Urothelium cell line (cell line): ENCODE measurements at regions not wholly inside any gene's neighbourhood (a gene's known extent, or its start where the extent isn't known, plus 50 kb on each side); places are given as distances from the start of the nearest gene placed in this dataset.

Experiments used
- DNase-seq: peaks from one replicate; pipeline ENCODE4 v3.0.0; 2011; ENCODE audit warnings: low spot score, mixed read lengths
- FAIRE-seq: peaks from 2 replicates; lab custom pipeline; 2011; peaks lifted over from hg19 to GRCh38; lab: Jason Lieb, UNC

DNA sequence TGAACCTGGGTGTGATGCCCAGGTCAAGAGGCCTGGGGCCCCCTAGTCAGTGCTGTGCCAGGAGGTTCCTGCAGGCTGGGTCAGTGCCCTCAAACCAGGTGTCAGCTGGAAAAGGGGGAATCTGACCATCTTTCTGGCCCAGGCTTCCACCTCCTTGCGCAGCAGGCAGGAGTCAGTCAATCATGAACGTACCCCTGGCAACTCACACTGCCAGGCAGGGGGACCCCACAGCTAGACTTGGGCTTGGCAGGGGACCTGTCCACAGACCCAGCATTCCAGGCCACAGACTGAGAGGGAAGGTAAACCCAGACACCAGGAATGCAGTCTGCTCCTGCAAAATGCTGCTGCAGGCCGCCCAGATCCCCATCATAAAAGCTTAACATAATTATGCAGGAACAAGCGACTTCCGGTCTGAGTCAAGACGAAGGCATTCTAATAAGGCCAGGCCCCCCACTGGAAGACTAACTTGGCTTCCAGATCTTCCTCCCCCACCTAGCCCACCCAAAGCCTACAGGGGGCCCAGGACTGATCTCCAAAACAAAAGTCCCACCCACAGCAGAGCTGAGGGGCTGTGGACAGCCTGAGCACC lies 156.3 kb downstream of the BCOR start:
- peak; percentile 34 for DNase-seq
- FAIRE-seq: no peak

DNA sequence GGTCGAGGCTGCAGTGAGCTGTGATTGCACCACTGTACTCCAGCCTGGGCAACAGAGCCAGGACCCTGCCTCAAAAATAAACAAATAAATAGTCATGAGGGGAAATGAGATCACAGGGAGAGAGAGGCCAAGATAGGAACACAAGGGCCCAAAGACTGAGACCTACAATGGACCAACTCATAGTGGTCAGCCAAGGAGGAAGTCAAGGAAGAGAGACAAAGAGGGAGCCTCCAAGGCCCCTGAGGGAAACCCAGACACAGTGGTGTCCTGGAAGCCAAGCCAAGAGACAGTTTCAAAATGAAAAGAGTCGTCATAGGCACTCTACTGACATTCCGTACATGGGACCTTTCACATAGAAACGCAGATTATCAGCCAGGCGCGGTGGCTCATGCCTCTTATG lies 153.3 kb downstream of the BCOR start:
- no peak for FAIRE-seq
- no peak for DNase-seq

GRCh38 chrX:39945709-39946108 lies 152.0 kb downstream of the BCOR start:
- FAIRE-seq (no peak), DNase-seq (no peak)

- FAIRE-seq (no peak), DNase-seq (peak; percentile 75)
These were observed 150.9 kb downstream of the BCOR start for GRCh38 chrX:39946822-39947221.

DNA sequence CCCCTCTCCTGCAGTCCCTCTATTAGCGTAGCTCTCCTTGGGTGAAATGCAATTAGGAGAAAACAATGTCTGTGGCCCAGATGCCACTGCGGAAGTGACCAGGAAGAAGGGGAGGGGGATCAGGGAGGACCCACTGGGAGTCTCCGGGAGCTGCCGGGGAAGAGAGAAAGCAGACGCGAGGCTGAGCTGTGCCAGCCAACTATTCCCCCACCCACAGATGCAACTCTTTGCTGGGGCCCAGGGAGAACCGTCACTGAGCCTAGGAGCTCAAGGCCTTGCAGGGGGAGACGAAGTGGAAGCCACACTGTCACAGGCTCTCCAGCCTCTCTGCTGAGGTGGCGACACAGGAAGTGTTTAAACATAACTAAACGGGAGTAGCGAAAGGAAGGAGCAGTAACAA lies 149.2 kb downstream of the BCOR start:
- DNase-seq: no peak
- FAIRE-seq: no peak

- DNase-seq (no peak), FAIRE-seq (no peak)
These were observed 147.6 kb downstream of the BCOR start for GRCh38 chrX:39950018-39950688.

- no peak for FAIRE-seq
- no peak for DNase-seq
These were observed 144.8 kb downstream of the BCOR start for GRCh38 chrX:39952989-39953388.

DNA sequence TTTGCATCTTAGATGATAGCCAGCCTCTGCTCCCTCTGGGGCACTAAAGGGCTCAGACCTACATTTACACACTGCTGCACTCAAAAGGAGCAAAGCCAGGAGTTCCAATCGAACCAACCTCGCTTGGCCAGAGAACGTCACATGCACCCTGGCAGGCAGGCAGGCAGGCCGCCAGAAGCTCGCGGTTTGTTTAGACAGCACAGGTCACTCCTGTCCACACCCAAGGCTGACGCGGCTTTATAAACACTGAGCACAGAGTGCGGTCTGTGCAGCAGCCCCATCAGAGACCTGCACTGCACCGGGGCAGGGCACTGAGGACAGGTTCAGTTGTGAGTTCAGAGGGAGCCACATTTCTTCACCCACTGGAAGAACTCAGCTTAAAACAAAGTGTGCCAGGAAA lies 143.9 kb downstream of the BCOR start:
- DNase-seq: peak; percentile 81
- peak; percentile 74 for FAIRE-seq

GRCh38 chrX:39954851-39955250 lies 142.9 kb downstream of the BCOR start:
- DNase-seq (no peak), FAIRE-seq (no peak)

- DNase-seq (no peak), FAIRE-seq (no peak)
These were observed 142.1 kb downstream of the BCOR start for GRCh38 chrX:39955625-39956024.

GRCh38 chrX:39956803-39957394 lies 140.9 kb downstream of the BCOR start:
- DNase-seq: no peak
- no peak for FAIRE-seq

GRCh38 chrX:39957816-39958566 lies 139.8 kb downstream of the BCOR start:
- no peak for DNase-seq
- no peak for FAIRE-seq

DNA sequence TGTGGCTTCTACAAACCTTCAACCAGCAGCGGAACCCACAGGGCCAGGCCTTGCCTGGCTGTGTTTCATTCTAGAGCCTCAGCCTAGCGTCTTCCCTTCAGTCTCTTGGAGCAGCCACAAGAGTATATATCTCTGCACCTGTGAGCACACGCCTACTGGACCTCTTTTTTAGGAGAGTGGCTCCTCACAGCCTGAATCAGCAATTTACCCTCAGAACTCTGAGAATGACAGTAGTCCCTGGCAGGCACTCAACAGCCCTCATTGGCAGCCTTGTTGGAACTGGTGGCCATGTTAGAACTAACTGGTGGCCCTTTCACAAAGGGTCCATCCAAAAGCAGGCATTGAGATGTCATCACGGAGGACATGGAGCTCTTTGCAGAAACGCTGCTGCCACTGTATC lies 138.9 kb downstream of the BCOR start:
- no peak for DNase-seq

DNA sequence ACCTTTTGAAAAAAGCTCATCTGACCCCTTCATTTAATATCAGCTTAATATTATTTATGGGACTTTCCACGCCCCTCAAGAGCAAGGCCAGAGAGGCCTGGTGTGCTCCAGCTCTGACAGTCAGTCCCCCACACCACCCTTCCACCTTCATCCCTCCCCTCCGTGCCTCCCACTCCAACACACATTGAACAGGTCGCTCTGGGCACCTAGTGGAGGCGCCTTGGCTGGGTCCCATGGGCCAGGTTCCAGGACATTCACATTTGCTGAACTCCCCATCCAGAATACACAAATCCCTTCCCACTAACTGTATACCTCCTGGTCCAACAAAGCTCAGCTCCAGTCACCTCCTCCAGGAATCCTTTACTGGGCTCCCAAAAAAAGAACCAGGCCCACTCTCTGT lies 137.5 kb downstream of the BCOR start:
- FAIRE-seq (no peak), DNase-seq (no peak)

More for the DNA sequence above, 138.9 kb downstream of the BCOR start:
- no peak for FAIRE-seq

DNA sequence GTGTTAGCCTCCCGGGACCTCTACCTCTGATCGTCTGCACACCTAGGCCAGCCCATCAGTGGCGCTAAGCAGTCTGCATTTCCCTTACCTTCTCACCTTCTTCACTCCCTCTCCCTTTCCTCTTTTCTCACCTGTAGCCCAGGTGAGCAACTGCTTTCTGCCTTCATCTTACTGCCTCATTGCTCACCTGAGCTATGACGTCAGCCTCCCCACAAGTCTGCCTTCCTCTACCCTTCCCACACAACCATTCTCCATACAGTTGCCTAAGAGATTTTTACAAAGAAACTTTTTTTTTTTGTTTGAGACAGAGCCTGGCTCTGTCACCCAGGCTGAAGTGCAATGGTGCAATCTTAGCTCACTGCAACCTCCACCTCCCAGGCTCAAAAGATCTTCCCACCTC lies 136.3 kb downstream of the BCOR start:
- no peak for FAIRE-seq
- DNase-seq: no peak

DNA sequence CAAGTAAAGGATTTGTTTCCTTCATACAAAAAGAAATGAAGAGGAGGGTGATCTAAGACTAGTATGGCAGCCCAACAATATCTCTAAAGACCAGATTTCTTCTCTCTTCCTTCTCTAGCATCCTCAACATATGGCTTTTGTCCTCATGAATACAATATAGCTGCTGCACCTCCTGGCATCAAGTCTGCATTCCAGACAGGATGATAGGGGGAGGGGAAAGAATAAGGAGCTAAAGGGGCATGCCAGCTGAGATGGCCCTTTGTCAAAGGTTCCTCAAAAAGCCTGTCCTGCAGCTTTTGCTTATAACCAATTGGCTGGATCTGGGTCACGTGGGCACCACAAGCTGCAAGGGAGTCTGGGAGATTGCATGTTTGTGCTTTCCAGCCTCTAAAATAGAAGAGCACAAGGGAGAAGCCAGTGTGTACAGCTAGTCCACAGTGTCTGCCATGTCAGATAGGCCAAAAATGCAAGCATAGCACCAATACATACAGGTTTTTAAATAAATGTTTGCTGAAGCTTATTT lies 132.6 kb downstream of the BCOR start:
- DNase-seq (no peak), FAIRE-seq (no peak)

DNA sequence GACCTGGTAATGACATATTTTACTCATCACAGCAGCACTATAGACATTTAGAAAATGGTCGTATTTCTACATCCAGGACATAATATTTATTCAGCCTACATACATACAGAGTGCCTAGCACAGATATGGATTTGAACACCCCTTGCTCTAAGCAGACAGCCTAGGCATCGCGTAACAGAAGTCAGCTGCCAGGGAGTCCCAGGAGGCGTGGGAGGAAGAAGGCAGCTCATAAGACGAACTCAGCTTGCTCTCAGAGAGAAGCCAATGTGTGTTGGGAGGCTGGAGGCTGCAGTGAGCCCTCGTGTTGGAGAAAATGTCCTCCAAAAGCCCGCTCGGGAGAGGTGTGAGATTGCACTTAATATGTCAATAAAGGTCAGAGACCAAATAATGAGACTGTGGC lies 131.6 kb downstream of the BCOR start:
- DNase-seq (no peak), FAIRE-seq (no peak)

GRCh38 chrX:39967348-39967747 lies 130.4 kb downstream of the BCOR start:
- DNase-seq: no peak

DNA sequence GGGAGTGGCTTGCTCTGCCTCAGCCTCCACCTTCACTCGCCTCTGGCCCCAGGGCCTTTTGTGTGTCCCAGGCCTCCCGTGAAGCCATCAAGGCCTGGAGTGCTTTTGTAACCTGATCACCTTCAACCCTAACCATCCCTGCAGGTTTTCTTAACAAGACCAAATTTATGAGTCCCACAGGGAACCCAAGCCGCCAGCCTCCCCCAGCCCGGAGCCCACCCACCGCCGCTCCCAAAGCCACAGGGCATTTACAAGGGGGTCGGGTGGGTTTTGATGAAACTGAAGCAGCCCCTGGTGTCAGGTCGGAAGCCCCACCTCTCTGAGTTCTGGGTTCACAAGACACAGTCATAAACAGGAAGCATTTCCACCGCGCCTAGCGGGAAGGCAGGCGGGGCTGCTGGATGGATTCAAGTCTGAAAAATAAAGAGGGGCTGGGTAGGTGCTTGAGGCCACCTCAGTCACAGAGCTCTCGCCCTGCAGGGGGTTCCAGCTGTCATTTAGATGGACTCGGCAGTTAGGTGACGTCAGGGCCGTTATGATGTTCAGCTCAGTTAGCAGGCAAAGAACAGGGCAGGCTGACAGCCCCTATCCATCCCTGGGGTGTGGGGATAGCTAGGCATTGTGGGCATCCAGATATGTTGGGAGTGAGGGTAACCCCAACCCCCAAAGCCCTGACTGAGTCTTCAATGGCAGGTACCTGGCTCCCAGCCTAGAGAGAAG lies 128.5 kb downstream of the BCOR start:
- FAIRE-seq (no peak), DNase-seq (no peak)

More at GRCh38 chrX:39967348-39967747, 130.4 kb downstream of the BCOR start:
- no peak for FAIRE-seq

DNA sequence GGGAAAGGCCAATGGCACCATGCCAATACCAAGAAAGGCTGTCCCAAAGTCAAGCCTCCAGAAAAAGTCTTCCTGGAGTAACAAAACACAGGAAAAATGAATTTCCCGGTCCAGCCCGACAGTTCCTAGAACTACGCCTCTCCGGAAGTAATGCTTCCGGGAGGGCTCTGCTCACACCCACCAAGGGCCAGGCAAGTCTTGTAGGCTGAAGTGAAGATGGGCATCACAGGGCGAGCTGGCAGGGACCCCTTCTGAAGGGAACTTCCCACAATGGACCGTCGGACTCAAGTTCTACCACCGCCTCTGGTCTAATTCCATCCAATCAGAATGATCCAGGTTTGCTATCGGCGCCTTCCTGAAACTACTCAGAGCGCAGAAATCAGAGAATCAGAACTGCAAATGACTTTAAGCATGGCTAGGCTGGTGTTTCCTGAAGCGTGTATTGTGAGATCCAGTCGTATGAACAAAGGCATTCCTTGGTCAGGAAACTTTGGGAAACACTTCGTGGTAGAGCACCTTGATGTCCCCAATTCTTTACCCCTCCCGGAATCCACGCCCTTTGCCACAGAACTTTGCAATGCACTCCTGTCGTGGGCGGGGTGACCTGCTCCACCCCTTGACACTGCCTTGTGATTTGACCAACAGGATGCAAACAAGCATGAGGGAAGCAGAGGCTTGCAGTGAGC lies 127.8 kb downstream of the BCOR start:
- no peak for FAIRE-seq
- DNase-seq: no peak
